ENCODE measurements at regions not wholly inside any gene's neighbourhood (a gene's known extent, or its start where the extent isn't known, plus 50 kb on each side); places are given as distances from the start of the nearest gene placed in this dataset.

DNA sequence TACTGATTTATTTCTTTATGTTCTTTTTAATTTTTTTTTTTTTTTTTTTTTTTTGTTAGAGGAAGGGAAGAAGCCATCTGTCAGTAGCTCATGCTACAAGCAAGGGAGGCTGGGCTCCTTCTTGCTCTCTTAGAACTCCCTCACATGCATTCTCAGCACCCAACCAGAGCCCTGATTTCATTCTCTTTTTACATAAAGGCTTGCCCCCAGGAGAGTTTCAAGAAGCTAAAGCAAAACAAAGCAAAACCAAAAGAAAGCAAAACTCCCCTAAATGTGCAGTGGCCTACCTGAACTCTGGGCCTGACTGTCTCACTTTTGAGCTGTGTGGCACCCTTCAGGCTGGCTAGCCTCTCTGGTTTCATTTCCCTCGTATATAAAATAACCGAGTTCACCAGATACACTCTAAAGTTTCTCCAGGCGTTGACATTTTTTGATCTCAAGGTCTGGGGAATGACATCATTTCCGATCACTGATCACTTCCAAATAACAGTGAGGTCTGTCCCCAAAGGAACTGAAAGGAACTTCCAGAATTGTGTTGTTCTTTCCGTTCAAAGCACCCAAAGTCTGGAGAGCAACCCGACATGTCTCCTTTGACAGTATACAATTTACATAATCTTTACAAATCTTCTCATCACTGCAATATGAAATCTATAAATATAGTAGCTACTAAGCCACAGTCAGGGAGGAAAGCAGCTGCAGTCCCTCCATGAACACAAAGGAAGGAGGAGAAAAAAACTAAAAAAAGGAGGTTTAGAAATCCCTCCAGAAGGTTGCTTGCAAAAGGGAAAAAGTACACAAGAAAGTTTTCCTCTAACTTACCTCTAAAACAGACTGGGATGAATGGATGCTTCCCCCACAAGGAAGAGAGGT, 145.6 kb upstream of the NCK2 start:
- Mint-ChIP-seq H3K27me3 (peaks cover 4% of the 10 kb centered on the region), H3K36me3 (no peaks in the 10 kb centered on the region), H3K4me1 (peaks cover 2% of the 10 kb centered on the region), H3K4me3 (no peak overlapping the region), H3K27ac (no peak overlapping the region), H3K9me3 (no peaks in the 10 kb centered on the region)
- CTCF ChIA-PET, result no interaction called here
- no peak for DNase-seq

DNA sequence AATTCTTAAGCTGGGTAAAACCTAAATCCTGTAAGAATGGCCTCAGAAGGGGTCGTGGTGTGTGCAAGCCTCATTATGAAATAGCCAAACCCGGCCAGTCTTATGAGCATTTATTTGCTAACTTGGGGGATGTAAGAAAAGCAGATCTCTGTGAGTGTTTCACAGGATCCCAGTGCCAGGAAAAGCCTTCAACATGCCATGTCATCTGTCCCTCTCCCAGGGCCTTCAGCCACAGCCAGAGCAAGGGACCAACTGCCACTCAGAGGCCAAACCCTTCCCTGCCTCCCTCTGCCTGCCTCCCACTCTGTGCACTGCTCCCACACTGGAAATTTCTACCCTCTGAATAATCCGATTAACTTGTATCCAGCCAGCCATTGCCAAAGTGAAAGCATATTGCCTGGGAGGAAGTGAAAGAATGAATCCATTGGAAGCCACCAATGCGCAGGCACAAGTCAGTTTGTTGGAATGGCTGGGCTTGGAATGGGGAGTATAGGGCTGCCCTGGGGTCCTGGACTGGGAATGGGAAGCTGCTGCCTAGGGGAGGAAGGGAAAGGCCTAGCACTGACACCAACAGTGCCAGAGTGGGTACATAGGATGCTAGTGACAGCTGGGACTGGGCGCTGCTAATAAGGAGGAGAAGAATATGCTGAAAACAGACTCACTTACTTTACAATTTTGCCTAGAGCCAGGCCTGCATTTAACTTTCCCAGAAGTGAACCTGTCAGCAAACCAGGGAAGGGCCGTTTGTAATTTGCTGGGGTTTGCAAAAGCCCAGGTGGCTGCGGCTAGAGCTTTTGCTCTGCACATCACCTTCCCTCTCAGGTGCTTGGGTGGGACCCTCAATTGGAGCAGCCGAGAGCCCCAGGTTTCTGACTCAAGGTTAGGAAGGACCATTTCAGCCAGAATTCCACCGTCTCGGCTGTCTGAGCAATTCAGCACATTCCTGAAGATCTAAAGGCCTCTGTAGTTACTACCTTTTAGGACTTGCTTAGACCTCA, 146.6 kb upstream of the NCK2 start:
- Mint-ChIP-seq H3K4me1 (peaks cover 2% of the 10 kb centered on the region), H3K27me3 (peaks cover 4% of the 10 kb centered on the region), H3K27ac (no peak overlapping the region), H3K9me3 (no peaks in the 10 kb centered on the region), H3K4me3 (no peak overlapping the region), H3K36me3 (no peaks in the 10 kb centered on the region)
- CTCF ChIA-PET, result no interaction called here
- no peak for DNase-seq

DNA sequence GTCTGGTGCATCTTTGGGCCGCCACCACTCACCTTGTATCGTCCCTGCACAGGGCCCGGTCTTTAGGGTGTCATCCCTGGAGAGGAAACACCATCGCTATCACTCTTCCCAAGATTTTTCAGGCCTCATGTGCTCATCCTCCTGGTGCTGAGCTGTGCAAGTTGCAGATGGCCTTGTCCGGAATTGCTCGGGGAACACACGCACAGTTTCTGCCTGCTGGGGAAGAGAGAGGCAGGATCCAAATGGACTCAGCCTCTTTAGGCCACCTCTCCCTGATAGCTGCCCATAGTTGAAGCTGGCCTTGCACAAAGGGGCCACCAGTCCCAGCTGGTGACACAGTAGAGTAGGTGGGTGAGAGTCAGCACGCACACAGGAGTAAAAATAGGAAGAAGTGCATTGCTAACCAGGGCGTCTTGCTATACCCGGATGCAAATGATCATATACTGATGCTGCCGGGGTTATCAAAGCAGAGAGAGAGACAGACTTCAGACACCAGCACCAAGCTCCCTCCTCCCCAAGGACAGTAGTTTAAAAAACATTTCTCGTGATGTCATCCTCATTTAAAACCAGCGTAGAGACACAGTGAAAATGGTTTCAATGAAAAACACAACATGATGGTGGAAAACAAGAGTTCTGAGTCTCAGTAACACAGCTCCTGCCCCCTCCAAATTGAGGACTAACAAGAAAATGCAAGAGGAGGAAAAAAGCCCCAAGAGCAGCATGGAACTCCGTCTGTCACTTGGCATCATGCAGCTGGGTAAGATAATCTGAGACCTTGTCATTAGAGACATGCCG, 147.5 kb upstream of the NCK2 start:
- Mint-ChIP-seq H3K36me3 (no peaks in the 10 kb centered on the region), H3K27ac (no peak overlapping the region), H3K9me3 (no peaks in the 10 kb centered on the region), H3K4me3 (no peak overlapping the region), H3K27me3 (no peaks in the 10 kb centered on the region), H3K4me1 (peaks cover 2% of the 10 kb centered on the region)
- CTCF ChIA-PET, result no interaction called here
- DNase-seq, result no peak

DNA sequence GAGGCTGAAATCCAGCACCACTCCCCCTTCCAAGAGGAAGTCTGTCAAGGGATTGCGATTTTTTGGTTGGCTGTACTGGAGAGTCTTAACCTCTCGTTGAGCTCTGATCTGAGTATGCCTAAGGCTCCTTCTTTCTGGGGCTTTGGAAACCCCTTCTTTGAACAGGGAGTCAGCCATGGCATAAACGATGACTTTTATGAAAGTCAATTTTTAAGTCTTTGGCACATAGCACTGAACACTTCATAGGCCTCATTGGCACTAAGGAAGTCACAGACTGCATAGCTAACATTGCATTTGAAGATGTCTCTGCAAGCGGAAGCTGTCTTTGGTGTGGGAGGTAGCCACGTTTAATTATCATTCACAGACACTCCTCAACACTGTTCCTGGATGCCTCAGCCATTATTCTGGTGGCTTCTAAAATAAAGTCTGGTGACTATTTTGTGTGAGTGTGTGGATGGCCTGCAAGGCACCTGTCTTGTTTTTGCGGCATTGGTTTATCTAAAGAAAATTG, 148.2 kb upstream of the NCK2 start:
- Mint-ChIP-seq H3K27ac (no peak overlapping the region), H3K4me3 (no peak overlapping the region), H3K27me3 (no peaks in the 10 kb centered on the region), H3K4me1 (peaks cover 2% of the 10 kb centered on the region), H3K36me3 (no peaks in the 10 kb centered on the region), H3K9me3 (no peaks in the 10 kb centered on the region)
- no peak for DNase-seq
- CTCF ChIA-PET, result no interaction called here

DNA sequence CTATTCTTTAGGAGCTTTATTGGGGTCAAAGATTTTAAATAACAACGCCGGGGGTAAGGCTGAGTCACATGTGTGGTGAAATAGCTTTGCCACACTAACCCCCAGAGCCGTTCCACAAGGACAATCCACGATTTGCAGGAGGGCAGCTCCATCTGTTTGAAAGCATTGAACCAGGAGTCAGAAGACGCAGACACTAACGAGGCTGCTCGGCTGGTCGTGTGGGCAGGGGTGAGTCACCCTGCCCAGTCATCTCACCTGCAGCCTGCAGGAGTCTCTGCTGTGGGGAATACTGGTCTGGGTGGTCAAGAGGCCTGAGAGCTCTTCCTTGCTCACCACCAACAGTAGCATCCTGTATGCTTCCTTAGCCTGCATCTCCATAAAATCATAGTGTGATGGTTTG, 149.2 kb upstream of the NCK2 start:
- DNase-seq, result no peak
- Mint-ChIP-seq H3K36me3 (no peaks in the 10 kb centered on the region), H3K9me3 (no peaks in the 10 kb centered on the region), H3K4me3 (no peak overlapping the region), H3K27ac (no peak overlapping the region), H3K27me3 (no peaks in the 10 kb centered on the region), H3K4me1 (peaks cover 2% of the 10 kb centered on the region)
- CTCF ChIA-PET, result no interaction called here

DNA sequence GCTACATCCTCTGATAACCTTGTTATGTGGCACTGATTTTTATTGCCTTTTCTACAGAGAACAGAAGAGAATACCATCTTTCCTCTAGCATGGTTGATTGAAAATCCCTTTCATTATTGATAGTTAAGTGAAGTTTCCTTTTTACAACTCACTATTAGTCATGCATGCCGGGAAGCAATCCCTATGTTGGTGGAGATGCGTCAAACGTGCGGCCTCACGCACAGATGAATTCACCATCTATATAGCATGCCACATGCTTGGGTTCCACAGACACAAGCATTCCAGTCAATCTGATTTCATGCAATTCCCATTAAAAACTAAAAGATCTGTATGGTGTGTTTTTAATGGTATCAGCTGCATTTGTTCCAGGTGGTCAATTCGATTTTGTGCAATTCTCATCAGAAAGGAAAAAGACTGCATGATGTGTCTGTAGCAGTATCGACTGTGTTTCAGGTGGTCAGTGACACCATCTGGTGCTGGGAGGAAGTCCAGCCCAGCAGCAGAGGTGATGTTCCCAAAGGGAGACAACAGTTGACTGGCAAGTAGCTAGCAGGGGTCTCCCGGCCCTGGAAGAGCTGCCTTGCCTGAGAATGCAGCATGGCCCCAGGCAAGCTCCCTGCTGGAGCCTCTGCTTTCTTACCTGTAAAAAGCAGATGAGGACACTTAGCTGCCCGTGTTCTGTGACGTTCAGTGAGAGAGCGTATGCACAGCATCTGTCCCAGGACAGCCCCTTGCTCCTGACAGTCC, 151.3 kb upstream of the NCK2 start:
- DNase-seq, result no peak

DNA sequence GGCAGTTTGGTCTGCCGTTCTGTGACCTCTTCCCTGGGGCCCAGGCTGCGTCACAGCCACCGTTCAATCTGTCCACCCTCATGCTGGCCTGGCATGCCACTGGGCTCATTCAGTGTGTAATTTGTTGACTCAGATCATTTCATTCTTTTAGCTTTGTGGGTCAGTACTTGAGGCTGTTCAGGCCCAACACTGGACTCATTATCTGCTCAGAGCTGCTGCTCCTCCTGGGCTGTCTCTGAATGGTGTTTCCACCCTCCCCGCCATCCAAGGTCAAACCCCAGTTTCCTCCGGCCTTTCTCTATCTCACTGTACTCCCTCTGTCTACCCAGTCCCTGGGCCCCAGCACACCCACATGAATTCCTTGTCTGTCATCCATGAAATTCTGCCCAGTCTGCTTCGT, 152.4 kb upstream of the NCK2 start:
- Mint-ChIP-seq H3K36me3 (no peaks in the 10 kb centered on the region), H3K9me3 (peaks cover 23% of the 10 kb centered on the region), H3K27ac (no peak overlapping the region), H3K4me3 (no peak overlapping the region), H3K4me1 (no peaks in the 10 kb centered on the region), H3K27me3 (no peaks in the 10 kb centered on the region)
- CTCF ChIA-PET, result no interaction called here
- DNase-seq, result no peak

More for the DNA sequence above, 151.3 kb upstream of the NCK2 start:
- H3K9me3 Mint-ChIP-seq, result peaks cover 16% of the 10 kb centered on the region
- no peaks in the 10 kb centered on the region for H3K27me3 Mint-ChIP-seq
- no peaks in the 10 kb centered on the region for H3K4me1 Mint-ChIP-seq
- H3K27ac Mint-ChIP-seq, result no peak overlapping the region
- H3K36me3 Mint-ChIP-seq, result no peaks in the 10 kb centered on the region
- CTCF ChIA-PET, result interaction anchor here (1.4 kb wide), 1 partner anchor 10 kb away, joined by 4 read pairs; no protein-coding TSS in a partner anchor
- H3K4me3 Mint-ChIP-seq, result no peak overlapping the region

DNA sequence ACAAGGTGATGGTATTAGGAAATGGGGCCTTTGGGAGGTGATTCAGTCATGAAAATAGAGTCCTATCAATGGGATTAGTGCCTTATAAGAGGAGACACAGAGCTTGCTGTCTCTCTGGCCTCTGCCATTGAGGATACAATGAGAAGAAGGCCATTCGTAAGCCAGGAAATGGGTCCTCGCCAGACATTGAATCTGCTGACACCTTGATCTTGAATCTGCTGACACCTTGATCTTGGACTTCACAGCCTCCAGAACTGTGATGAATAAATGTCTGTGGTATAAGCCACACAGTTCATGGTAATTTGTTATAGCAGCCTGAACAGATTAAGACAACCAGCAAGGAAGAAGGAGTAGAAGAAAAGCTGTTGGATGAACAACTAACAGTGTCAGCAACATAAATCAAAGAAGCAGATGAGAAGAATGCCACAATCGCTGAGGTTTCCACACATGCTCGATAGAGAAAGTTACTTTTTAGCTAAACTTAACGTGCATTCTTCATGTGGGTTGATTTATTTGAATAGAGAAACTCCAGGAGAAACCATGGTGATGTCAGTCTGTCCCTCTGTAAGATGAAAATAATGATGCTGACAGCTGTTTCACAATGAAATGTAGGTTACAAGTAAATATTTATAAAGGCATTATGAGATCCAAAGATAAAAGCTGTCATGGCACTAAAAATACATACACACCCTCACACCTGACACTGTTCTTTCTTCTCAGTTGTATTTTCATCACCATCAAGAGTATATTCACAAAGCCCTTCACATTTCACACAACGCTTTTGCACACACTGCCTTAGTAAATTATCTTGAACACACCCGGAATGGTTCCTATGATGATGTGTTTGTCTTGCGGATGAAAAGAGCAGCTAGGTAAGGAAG, 153.7 kb upstream of the NCK2 start:
- Mint-ChIP-seq H3K4me3 (no peak overlapping the region), H3K36me3 (no peaks in the 10 kb centered on the region), H3K27ac (no peak overlapping the region), H3K9me3 (peaks cover 23% of the 10 kb centered on the region), H3K27me3 (no peaks in the 10 kb centered on the region), H3K4me1 (no peaks in the 10 kb centered on the region)
- no peak for DNase-seq
- CTCF ChIA-PET, result interaction anchor here (1.9 kb wide), 1 partner anchor 14 kb away, joined by 7 read pairs; no protein-coding TSS in a partner anchor

DNA sequence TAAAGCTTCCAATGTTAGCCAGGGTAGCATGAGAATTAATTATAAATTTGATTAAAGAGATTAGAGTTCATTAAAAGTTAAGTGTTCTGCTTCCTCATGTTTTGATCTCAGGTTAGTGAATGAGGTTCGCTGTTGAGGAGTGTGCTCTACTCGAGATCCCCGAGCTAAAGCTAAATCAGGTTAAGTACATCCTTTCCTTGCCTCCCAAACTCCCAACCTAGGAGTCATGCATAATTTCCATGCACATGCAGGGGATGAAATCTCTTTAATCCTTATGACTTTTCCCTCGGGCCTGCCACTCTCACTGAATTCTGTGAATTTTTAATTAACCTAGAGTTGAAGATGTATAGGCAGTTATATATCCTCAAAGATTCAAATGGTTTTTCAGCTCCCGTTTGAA, 156.1 kb upstream of the NCK2 start:
- peaks cover 14% of the 10 kb centered on the region for H3K4me1 Mint-ChIP-seq
- no peak overlapping the region for H3K4me3 Mint-ChIP-seq
- CTCF ChIA-PET, result interaction anchor here (0.5 kb wide), 1 partner anchor 423 kb away, joined by 4 read pairs; no protein-coding TSS in a partner anchor
- DNase-seq, result no peak
- peaks cover 27% of the 10 kb centered on the region for H3K9me3 Mint-ChIP-seq
- H3K27ac Mint-ChIP-seq, result no peak overlapping the region
- no peaks in the 10 kb centered on the region for H3K27me3 Mint-ChIP-seq
- H3K36me3 Mint-ChIP-seq, result no peaks in the 10 kb centered on the region

DNA sequence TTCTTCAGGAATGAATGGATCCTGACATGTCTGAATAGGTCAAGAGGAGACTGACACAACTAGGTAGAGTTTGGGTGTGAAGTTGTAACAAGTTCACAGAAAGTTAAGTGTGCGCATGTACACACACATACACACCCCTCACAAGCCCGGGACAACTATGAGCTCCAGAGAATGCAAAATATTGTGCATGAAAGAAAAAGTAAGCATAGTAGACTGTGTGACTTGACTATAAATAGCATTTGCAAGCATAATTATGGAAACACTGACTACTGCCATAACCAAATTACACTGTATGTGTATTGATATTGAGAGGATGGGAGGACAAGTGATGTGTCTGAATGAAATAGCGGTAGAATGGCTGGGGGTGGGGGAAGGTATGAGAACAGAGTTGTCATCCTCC, 157.1 kb upstream of the NCK2 start:
- H3K4me1 Mint-ChIP-seq, result peaks cover 20% of the 10 kb centered on the region
- H3K36me3 Mint-ChIP-seq, result no peaks in the 10 kb centered on the region
- peaks cover 27% of the 10 kb centered on the region for H3K9me3 Mint-ChIP-seq
- DNase-seq, result no peak
- H3K4me3 Mint-ChIP-seq, result no peak overlapping the region
- H3K27me3 Mint-ChIP-seq, result no peaks in the 10 kb centered on the region
- CTCF ChIA-PET, result no interaction called here
- no peak overlapping the region for H3K27ac Mint-ChIP-seq

DNA sequence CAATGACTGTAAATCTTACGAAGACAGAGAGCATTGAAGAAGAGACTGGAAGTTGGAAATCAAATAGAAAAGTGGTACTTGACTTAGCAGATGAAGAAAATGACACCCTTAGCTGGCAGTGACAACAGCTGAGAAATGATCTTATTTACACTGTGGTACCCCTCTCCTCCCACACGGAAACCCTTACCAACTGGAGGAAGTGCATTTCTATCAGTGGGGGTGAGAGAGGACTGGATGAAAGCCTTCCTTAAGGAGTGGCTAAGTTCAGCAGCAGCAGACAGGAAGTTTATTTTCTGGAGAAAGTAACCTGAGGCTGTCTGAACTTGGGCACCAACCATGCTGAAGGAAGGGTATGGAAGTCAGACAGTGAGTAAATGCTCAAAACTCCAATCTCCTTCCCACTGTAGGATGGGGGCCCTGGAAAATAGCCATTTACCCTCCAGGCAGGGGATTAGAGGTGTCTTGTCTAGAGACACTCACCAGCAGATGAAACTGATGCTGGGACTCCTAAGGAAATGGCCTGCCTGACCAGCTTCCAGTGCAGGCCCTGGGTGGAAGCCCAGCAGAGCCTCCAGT, 160.2 kb upstream of the NCK2 start:
- H3K4me1 Mint-ChIP-seq, result peaks cover 22% of the 10 kb centered on the region
- H3K27me3 Mint-ChIP-seq, result no peaks in the 10 kb centered on the region
- no peak for DNase-seq
- CTCF ChIA-PET, result no interaction called here
- peaks cover 19% of the 10 kb centered on the region for H3K9me3 Mint-ChIP-seq
- H3K4me3 Mint-ChIP-seq, result no peak overlapping the region
- H3K27ac Mint-ChIP-seq, result no peak overlapping the region
- no peaks in the 10 kb centered on the region for H3K36me3 Mint-ChIP-seq

DNA sequence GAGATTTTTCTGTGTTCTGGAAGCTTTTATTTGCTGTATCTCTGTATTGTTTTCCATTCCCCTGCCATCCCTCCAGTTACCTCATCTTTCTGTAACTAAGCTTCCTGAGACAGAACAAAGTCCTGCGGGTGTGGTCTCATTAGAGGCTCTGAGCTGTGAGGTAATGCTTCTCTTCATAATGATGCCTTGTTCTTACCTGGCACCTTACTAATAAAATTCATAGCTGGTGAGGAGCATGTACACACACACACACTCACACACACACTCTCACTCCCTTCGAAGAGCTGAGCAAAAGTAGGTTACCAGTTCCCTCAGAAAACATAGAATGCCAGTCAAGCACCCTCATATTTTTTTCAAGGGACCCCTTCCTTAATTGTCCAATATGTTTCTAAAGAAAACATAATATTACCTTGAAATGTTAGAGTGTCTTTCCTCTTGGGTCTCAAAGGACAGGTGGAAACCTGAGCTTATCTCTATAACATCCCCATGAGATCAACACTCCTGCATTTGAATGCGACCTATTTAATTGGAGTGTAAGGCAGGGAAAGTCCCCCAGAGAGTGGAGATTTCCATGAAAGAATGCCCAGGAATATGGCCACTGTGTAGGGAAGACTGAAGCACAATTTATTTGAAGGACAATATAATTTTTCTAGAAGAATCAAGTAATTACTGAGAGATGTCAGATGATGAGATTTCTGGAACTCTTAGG, 161.6 kb upstream of the NCK2 start:
- Mint-ChIP-seq H3K4me1 (peaks cover 22% of the 10 kb centered on the region), H3K4me3 (no peak overlapping the region), H3K27me3 (no peaks in the 10 kb centered on the region), H3K36me3 (no peaks in the 10 kb centered on the region), H3K27ac (no peak overlapping the region), H3K9me3 (peaks cover 8% of the 10 kb centered on the region)
- CTCF ChIA-PET, result interaction anchor here (1.1 kb wide), 1 partner anchor 11 kb away, joined by 4 read pairs; no protein-coding TSS in a partner anchor
- DNase-seq, result no peak
